ENCODE measurements at regions not wholly inside any gene's neighbourhood (a gene's known extent, or its start where the extent isn't known, plus 50 kb on each side); places are given as distances from the start of the nearest gene placed in this dataset.

DNA sequence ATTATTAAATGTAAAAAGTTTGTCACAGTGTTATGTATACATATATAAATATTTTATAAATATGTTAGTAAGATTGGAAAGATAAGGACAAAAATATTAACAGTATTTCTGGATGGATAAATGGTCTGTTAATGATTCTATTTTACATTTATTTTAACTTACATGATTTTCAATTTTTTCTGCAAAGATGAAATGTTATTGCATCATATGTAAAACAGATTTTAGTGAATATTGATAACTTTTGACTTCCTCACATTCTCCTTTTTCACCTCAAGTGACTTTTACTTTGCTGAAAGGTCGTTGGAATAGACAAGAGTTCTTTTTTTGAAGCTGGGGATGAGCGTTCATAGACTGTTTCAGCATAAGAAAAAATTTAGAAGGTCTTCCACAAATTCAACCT, 1554.7 kb upstream of the TENM4 start:
- TF ChIP-seq EZH2phosphoT487 (IDR thresholded peaks at IDR 0.05) = no peak
- TF ChIP-seq, protein P1, sequence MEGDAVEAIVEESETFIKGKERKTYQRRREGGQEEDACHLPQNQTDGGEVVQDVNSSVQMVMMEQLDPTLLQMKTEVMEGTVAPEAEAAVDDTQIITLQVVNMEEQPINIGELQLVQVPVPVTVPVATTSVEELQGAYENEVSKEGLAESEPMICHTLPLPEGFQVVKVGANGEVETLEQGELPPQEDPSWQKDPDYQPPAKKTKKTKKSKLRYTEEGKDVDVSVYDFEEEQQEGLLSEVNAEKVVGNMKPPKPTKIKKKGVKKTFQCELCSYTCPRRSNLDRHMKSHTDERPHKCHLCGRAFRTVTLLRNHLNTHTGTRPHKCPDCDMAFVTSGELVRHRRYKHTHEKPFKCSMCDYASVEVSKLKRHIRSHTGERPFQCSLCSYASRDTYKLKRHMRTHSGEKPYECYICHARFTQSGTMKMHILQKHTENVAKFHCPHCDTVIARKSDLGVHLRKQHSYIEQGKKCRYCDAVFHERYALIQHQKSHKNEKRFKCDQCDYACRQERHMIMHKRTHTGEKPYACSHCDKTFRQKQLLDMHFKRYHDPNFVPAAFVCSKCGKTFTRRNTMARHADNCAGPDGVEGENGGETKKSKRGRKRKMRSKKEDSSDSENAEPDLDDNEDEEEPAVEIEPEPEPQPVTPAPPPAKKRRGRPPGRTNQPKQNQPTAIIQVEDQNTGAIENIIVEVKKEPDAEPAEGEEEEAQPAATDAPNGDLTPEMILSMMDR (IDR thresholded peaks at IDR 0.05) = no peak
- no peak for TF ChIP-seq EZH2 (IDR thresholded peaks at IDR 0.05)

Measured in neural progenitor cell (in vitro differentiated cells).